SU-DHL-6 (cell line): ENCODE measurements at regions not wholly inside any gene's neighbourhood (a gene's known extent, or its start where the extent isn't known, plus 50 kb on each side); places are given as distances from the start of the nearest gene placed in this dataset.
"Not testable (repeated sequence)": the region's sequence is repeated elsewhere in the genome, so short reads cannot be mapped to it uniquely, and the experiment has no call there.

Experiments
- H2AFZ ChIP-seq: fragments of 200-600 bp; sonication (generic); 2 replicates; pipeline ENCODE4 v1.6.1; 2014; ENCODE audit warnings: low read depth, mild to moderate bottlenecking, moderate library complexity, mixed read lengths, antibody characterized with exemption, low read length; ENCODE audit not compliant: severe bottlenecking
- H3F3A ChIP-seq: fragments of 200-600 bp; shearing (Covaris generic); 2 replicates; pipeline ENCODE4 v1.6.0; 2016; ENCODE audit warnings: antibody characterized with exemption, mild to moderate bottlenecking; ENCODE audit not compliant: insufficient read depth
- H3K27ac ChIP-seq: fragments of 200-600 bp; sonication (generic); 2 replicates; pipeline ENCODE4 v1.5.1; 2016; ENCODE audit warnings: low read depth, mild to moderate bottlenecking, low read length, moderate library complexity, mixed read lengths
- H3K27me3 ChIP-seq: fragments of 200-600 bp; sonication (generic), shearing (Covaris generic); 2 replicates; pipeline ENCODE4 v1.6.0; 2014; ENCODE audit warnings: mild to moderate bottlenecking, low read length
- H3K36me3 ChIP-seq: fragments of 200-600 bp; sonication (generic); 2 replicates; pipeline ENCODE4 v1.6.1; 2014; ENCODE audit warnings: mild to moderate bottlenecking, low read length, mixed read lengths
- H3K4me2 ChIP-seq: fragments of 300-600, 200-600 bp; shearing (Covaris generic), sonication (generic); 2 replicates; pipeline ENCODE4 v1.6.0; 2014; ENCODE audit warnings: low read length, low read depth, mild to moderate bottlenecking; ENCODE audit not compliant: poor library complexity, severe bottlenecking
- H3K4me3 ChIP-seq: fragments of 200-600 bp; sonication (generic); 2 replicates; pipeline ENCODE4 v1.5.1; 2014; ENCODE audit warnings: antibody characterized with exemption, low read length, mild to moderate bottlenecking, mixed read lengths; ENCODE audit not compliant: insufficient read depth, poor library complexity, severe bottlenecking
- H3K79me2 ChIP-seq: fragments of 200-600 bp; sonication (generic); 2 replicates; pipeline ENCODE4 v1.6.1; 2014; ENCODE audit warnings: mild to moderate bottlenecking, low read length, moderate library complexity; ENCODE audit not compliant: insufficient read depth
- H3K9ac ChIP-seq: fragments of 200-600 bp; sonication (generic); 2 replicates; pipeline ENCODE4 v1.7.0; 2014; ENCODE audit warnings: mild to moderate bottlenecking, low read length
- H3K9me2 ChIP-seq: fragments of 200-600 bp; sonication (generic); replicated peaks from 2 replicates; pipeline ENCODE4 v1.6.1; 2014; ENCODE audit warnings: low read length; ENCODE audit not compliant: insufficient read depth
- H3K9me3 ChIP-seq: fragments of 200-600 bp; sonication (generic); 2 replicates; pipeline ENCODE4 v1.6.1; 2014; ENCODE audit warnings: low read length, mixed read lengths; ENCODE audit not compliant: insufficient read depth
- H4K20me1 ChIP-seq: fragments of 200-600 bp; sonication (generic); 2 replicates; pipeline ENCODE4 v1.6.1; 2014; ENCODE audit warnings: low read depth, mild to moderate bottlenecking, antibody characterized with exemption, low read length, moderate library complexity, mixed read lengths
- EZH2phosphoT487 ChIP-seq: fragments of 200-600 bp; sonication (generic), shearing (Covaris generic); conservative IDR thresholded peaks from 2 replicates; pipeline ENCODE4 v1.6.1; 2018; ENCODE audit warnings: mild to moderate bottlenecking, antibody characterized with exemption, low read length, moderate library complexity, mixed read lengths
- TF ChIP-seq, protein P1 (sequence below): fragments of 200-600 bp; sonication (generic); IDR thresholded peaks from one replicate; pipeline ENCODE4 v1.5.1; 2017; ENCODE audit warnings: antibody characterized with exemption, mild to moderate bottlenecking, low read length, moderate library complexity; ENCODE audit not compliant: insufficient read depth, poor library complexity, severe bottlenecking

DNA sequence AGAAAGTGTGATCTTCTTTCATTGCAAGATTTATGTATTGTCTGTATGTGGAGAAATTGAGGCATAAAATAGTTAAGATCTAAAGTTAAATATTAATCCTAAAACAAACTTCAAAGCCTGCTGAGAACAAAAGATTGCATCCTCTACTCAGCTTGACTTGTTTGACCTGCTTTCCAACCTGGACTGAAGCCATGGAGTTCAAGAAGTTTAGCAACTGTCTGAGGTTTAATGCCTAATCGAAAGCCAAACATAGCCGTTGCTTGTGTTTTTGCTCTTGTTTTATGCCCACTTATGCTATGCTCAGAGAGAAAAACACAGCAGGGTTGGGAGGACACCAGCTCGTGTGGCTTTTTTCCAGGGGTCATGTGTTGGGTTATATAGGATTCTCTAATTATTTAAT is 135.6 kb downstream of the NUFIP1 start:
- Histone ChIP-seq H3K9me3 (no peaks in the 10 kb centered on the region), H3K36me3 (no peaks in the 10 kb centered on the region), H3K27ac (no peak overlapping the region), H3K9ac (no peak overlapping the region), H4K20me1 (no peaks in the 10 kb centered on the region), H3K9me2 (no peaks in the 10 kb centered on the region), H3K4me3 (no peak overlapping the region), H3K27me3 (no peaks in the 10 kb centered on the region), H3F3A (no peaks in the 10 kb centered on the region), H3K4me2 (no peak overlapping the region), H3K79me2 (no peaks in the 10 kb centered on the region), H2AFZ (no peak overlapping the region)
- TF ChIP-seq, protein P1, sequence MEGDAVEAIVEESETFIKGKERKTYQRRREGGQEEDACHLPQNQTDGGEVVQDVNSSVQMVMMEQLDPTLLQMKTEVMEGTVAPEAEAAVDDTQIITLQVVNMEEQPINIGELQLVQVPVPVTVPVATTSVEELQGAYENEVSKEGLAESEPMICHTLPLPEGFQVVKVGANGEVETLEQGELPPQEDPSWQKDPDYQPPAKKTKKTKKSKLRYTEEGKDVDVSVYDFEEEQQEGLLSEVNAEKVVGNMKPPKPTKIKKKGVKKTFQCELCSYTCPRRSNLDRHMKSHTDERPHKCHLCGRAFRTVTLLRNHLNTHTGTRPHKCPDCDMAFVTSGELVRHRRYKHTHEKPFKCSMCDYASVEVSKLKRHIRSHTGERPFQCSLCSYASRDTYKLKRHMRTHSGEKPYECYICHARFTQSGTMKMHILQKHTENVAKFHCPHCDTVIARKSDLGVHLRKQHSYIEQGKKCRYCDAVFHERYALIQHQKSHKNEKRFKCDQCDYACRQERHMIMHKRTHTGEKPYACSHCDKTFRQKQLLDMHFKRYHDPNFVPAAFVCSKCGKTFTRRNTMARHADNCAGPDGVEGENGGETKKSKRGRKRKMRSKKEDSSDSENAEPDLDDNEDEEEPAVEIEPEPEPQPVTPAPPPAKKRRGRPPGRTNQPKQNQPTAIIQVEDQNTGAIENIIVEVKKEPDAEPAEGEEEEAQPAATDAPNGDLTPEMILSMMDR, result no peak

DNA sequence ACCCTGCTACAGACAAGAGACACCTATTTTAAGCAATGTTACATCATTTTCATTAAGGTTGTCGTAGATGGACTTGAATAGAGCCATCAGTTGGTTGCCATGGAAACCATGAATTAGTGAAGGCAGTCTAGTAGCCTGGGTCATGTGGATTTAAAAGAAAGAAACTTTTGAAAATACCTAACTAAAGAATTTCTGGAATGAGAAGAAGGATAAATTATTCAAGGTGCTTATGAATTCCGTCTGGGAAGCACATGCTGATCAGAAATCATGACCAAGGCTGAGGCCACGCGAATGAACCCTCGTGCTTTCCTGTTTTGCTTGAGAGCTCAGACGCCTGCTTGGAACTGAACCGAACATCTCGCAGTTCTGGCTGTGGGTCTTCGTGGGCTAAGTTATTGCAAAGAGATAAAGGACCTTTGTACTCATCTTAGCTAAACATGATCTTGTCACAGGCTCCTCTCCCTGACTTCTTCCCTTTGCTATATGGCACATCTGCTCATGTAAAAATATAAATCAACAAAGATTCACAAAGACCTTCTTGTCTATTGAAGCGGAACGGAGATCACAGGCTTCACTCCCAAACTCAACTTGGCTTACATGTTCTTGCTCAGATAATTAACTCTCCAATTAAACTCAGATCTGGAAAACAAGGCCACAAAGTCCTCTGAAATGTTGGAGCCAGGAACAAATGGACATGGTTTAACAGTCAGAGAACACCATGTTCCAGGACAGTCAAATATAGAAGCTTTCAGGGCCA is 140.2 kb downstream of the NUFIP1 start:
- Histone ChIP-seq H3K4me3 (no peak overlapping the region), H3K9ac (no peak overlapping the region), H3K27me3 (no peaks in the 10 kb centered on the region), H3K9me2 (no peaks in the 10 kb centered on the region), H3K9me3 (no peaks in the 10 kb centered on the region), H2AFZ (no peak overlapping the region), H3K27ac (no peak overlapping the region), H3F3A (no peaks in the 10 kb centered on the region), H4K20me1 (no peaks in the 10 kb centered on the region), H3K79me2 (no peaks in the 10 kb centered on the region), H3K36me3 (no peaks in the 10 kb centered on the region), H3K4me2 (no peak overlapping the region)
- no peak for TF ChIP-seq EZH2phosphoT487
- TF ChIP-seq, protein P1, result no peak

DNA sequence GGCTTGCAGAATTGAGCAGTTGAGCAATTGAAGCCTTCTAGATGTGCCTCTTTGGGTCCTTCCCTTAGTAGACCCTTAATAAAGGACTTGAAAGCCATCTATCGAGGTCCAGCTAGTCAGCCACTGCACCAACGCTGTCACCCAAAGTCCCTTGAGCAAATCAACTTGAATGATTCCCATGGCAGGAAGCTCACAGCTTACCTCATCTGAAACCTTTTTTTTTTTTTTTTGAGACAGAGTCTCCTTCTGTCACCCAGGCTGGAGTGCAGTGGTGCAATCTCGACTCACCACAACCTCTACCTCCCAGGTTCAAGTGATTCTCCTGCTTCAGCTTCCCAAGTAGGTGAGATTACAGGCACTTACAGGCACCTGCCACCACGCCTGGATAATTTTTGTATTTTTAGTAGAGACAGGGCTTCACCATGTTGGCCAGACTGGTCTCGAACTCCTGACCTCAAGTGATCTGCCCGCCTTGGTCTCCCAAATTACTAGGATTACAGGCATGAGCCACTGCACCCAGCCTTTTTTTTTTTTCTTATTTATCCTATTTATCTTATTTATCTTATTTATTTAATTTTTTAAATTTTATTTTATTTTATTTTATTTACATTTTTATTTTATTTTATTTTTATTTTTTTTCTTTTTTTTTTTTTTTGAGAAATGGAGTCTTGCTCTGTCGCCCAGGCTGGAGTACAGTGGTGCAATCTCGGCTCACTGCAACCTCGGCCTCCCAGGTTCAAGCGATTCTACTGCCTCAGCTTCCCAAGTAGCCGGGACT is 143.8 kb downstream of the NUFIP1 start:
- not testable (repeated sequence) for H3K4me2 ChIP-seq, H3K9ac ChIP-seq, H4K20me1 ChIP-seq, H3K27ac ChIP-seq, H3K36me3 ChIP-seq, H3F3A ChIP-seq, H3K4me3 ChIP-seq, H3K27me3 ChIP-seq, H2AFZ ChIP-seq, H3K9me2 ChIP-seq, H3K9me3 ChIP-seq, H3K79me2 ChIP-seq

DNA sequence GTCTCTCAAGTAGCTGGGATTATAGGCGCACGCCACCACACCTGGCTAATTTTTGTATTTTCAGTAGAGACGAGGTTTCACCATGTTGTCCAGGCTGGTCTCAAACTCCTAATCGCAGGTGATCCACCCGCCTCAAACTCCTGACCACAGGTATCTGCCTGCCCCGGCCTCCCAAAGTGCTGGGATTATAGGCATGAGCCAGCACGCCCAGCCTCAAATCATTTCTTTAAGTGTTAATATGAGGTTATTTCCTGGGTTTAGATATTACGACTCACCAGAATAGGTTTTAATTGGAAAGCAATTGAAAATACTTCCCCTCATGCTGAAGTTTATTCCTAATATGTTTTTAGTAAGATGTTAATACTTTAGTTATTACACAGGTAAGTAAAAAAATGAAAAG is 144.5 kb downstream of the NUFIP1 start:
- no peak overlapping the region for H3K4me2 ChIP-seq
- no peak overlapping the region for H3K9ac ChIP-seq
- no peaks in the 10 kb centered on the region for H4K20me1 ChIP-seq
- H3K9me2 ChIP-seq, result no peaks in the 10 kb centered on the region
- no peaks in the 10 kb centered on the region for H3F3A ChIP-seq
- no peaks in the 10 kb centered on the region for H3K36me3 ChIP-seq
- H3K79me2 ChIP-seq, result no peaks in the 10 kb centered on the region
- no peak overlapping the region for H3K27ac ChIP-seq
- no peaks in the 10 kb centered on the region for H3K9me3 ChIP-seq
- no peaks in the 10 kb centered on the region for H3K27me3 ChIP-seq
- no peak overlapping the region for H2AFZ ChIP-seq
- H3K4me3 ChIP-seq, result no peak overlapping the region
- TF ChIP-seq EZH2phosphoT487, result no peak
- TF ChIP-seq, protein P1, result no peak
